ENCODE measurements at regions not wholly inside any gene's neighbourhood (a gene's known extent, or its start where the extent isn't known, plus 50 kb on each side); places are given as distances from the start of the nearest gene placed in this dataset.

GRCh38 chr5:26012078-26012477 lies 1026.3 kb downstream of the CDH9 start:
- TF ChIP-seq FOXM1 (IDR thresholded peaks at IDR 0.05; ENCODE audit: borderline replicate concordance), result no peak
- TF ChIP-seq NFRKB (IDR thresholded peaks at IDR 0.05), result no peak
- no peak for TF ChIP-seq SP1 (IDR thresholded peaks at IDR 0.05)
- TF ChIP-seq LEF1 (IDR thresholded peaks at IDR 0.05; ENCODE audit: borderline replicate concordance), result no peak
- no peak for TF ChIP-seq ELF4 (IDR thresholded peaks at IDR 0.05)
- no peak for TF ChIP-seq TARDBP (IDR thresholded peaks at IDR 0.05)
- TF ChIP-seq PKNOX1 (IDR thresholded peaks at IDR 0.05), result no peak
- TF ChIP-seq BHLHE40 (IDR thresholded peaks at IDR 0.05; ENCODE audit: borderline replicate concordance), result no peak
- TF ChIP-seq FOXK2 (IDR thresholded peaks at IDR 0.05), result no peak
- TF ChIP-seq ARNT (IDR thresholded peaks at IDR 0.05), result no peak
- no peak for TF ChIP-seq SUZ12 (IDR thresholded peaks at IDR 0.05)
- TF ChIP-seq HDGF (IDR thresholded peaks at IDR 0.05; ENCODE audit: borderline replicate concordance), result no peak
- TF ChIP-seq FOXA1 (IDR thresholded peaks at IDR 0.05), result no peak

Data from HEK293T (cell line).